HG03571 (cell line): ENCODE measurements at regions not wholly inside any gene's neighbourhood (a gene's known extent, or its start where the extent isn't known, plus 50 kb on each side); places are given as distances from the start of the nearest gene placed in this dataset.

ENCODE experiments used
- ATAC-seq: cut with Tn5 transposase; IDR thresholded peaks from one replicate; pipeline ENCODE4 v1.9.1; 2021; ENCODE audit not compliant: unreplicated experiment

DNA sequence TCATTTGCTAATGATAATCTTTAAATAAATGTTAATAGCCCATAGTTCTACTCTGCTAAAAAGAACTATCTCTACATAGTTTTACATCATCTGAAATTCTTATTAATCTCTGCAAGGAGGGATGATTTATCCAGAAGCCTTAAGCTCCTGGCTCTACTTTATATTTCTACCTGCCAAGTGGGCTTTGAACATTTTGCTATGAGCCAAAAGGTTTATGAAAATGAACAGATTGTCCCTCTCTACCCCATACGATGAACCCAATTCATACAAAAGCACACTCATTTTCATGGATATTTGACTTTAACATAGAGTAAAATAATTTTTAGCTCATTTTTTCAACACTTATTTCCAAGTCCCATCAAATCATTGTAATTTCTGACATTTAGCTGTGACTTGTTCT is 611.0 kb downstream of the NSUN3 start:
- no peak for ATAC-seq

DNA sequence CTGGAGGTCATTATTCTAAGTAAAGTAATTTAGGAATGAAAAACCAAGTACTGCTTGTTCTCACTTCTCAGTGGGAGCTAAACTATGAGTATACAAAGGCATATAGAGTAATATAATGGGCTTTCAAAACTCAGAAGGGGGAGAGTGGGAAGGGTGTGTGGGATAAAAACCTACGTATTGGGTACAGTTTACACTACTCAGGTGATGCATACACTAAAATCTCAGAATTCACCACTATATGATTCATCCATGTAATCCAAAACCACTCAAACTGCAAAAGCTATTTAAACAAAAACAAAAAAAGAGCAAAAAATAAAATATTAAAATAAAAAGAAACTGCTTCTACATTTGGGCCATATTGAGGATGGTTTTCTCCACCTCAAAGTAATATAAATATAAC is 623.3 kb downstream of the NSUN3 start:
- ATAC-seq: no peak

DNA sequence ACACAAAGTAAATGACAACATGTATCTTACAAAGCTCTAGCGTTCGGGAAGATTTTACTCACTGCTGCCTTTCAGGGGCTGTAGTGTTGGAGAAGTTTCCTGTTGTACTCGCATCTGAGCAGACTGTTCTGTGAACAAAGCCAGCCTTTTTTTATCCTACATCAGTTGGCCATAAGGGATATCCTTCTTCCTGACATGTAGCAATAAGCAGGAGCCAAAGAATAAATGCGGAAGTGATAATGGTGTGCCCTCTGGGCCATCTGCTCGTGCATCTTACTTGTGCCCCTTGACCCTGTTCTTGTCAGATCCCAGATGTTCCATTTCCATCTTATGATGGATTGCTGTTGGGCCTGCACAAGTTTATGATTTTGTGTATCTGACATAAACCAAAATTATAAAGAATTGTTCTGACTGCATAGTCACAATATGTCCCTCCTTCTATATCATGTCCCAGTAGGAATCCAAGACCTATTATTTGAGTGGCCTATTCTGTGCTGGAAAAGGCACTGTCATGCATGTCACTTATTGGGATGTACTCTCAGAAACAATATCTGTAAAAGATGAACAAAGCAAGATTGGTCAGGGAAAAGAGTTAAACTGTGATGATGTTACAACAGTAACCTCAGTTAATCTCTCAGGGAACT is 631.3 kb downstream of the NSUN3 start:
- no peak for ATAC-seq

DNA sequence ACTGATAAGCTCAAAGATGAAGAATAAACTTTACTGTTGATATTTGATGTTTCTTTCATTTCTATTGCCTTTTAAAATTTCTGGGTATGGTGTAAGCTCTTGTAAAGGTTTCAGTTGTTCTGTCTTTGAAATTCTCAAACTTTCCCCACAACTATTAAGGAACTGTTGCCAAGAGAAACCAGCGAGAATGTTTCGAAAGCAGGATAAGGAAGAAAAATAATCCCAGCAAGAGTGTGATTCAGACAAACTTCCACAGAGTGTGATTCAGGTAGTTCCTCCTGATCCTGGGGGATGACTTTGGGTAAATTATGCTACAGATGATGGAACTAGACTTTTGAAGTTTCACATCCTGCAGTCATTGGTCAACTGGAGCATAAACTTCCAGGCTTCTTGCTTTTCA is 632.0 kb downstream of the NSUN3 start:
- no peak for ATAC-seq

DNA sequence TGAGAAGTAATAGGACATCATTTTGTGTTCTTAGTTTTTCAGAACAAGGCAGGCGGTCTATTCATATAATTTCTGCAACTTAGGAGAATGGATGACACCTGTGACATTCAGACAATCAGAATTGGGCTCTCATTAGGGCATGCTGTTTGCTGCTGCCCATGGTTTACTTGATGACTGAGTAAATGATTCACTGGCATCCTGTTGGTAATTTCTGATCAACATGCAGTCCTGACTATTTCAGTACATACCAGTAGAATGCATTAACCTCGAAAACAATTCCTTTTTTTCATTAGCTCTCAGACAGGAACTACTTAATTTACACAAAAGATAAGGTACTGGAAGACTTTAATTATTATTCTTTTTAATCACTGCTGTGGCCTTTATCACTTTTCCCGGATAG is 641.6 kb downstream of the NSUN3 start:
- no peak for ATAC-seq

DNA sequence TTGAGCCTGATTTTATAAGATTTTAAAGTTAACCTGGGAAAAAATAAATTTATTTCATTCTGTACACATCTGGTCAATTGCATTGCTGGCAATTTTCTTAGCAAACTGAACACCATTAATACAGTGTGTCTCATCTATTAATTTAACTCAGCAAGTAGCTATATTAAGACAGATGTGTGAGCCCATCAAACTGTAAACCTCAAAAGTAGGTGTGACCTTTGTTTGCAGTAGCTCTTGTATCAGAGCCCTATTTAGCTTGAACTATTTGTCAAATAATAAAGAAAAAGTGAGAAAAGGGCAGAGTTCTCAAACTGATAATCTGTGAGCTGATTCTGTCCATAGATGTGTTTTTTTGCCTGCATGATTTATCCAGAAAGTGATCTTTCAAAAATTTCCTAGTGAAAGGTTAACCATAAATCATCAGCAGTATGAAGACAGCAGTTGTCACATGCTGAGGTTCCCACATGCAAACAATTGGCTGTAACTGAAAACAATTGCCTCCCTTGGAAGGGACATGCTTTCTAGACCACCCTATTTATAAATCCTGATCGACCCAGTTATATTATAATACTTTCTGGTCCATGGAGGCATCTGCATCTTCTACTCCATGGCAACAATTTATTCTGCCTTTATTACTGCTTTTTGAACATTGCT is 646.5 kb downstream of the NSUN3 start:
- no peak for ATAC-seq

DNA sequence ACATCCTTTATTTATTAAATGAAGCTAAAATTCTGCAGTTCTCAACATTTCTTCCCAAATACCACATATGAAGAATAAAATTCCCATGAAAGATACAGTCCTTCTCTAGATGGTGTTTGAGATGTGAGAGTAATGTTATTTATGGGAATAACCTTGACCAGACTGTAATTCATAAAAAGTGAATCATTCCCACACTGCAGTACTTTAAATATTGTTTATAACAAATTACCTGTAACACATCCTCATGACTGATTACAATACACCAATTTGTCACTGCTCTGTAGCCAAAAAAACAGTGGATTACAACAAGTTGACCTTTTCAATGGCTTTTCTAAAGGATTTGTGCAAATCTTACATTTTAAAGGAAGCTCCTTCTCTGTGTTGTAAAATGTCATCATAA is 651.3 kb downstream of the NSUN3 start:
- ATAC-seq: no peak

DNA sequence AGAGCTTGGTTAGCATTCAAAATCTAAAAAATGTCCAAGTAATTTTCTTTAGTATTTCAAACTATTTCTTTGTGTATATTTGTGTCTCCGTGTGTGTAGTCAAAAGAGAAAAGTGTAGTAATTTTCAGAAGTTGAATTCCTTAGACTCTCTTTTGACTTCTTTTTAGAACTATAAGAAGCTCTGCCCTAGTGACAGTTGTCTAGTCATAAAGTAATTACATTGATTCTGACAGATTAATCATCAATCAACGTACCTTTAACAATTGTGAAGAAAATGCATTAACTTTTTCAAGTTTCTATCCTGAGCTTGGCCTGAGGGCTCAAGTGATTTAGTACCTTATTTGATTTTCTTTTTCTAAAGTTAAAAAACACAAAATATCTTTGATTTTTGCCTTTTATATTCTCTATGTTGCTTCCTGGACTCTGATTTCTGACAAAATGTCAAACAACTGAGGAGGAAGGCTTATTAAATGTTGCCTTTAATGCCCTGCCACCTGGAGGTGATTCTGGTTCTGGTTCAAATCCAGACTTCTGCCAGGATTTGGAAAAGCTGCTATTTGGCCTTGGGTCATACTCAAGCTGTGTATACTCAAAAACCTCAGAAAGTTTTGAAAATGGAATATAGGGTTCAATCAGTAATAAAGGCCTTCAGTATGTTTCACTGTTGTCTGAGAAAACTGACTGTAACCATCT is 653.6 kb downstream of the NSUN3 start:
- ATAC-seq: no peak

DNA sequence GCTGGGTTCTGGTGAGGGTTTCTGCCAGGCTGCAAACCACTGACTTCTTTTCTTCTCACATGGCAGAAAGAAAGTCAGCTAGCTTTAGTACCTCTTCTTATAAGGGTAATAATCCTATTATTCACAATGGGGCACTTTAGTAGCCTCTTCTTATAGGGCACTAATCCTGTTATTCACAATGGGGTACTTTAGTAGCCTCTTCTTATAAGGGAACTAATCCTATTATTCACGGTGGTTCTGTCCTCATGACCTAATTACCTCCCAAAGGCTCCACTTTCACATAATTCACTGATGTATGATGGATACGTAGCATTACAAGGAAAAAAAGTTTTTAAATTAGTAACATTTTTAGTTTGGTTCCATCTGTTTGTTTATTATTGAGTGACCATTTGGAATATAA is 671.3 kb downstream of the NSUN3 start:
- no peak for ATAC-seq

DNA sequence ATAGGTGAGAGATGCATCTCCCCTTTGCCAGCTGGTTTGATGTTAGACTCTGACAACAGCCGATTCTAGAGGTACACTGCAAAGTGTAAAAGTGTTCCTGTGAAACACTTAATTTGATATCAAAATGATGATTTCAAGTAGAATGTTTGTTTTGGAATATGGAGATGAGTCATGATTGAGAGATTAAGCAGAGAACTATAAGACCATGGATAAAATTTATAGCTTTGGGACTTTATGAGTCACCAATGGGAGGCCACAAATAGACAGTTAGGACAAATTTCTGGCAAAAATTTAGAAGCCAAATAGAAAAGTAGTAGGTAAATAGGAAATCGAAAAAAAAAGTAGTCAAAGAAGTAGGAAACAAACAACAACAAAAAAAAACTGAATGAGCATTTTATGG is 672.5 kb downstream of the NSUN3 start:
- ATAC-seq: no peak

DNA sequence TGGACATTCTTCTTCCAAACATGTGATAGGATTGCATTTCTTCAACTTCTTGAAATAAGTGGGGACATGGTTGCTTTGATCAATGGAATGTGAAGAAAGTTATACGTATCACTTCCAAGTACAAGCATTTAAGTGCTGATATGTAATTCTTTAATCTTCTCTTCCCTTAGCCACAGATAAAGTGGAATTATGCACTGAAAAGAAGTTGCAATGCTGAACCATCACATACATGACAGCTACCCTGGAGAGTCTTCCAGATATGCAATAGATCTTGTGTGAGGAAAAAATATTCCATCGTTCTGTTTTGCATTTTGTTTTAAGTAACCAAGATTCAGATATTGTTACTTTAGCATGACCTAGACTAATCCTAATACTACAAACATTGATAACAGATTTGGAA is 674.3 kb downstream of the NSUN3 start:
- no peak for ATAC-seq

DNA sequence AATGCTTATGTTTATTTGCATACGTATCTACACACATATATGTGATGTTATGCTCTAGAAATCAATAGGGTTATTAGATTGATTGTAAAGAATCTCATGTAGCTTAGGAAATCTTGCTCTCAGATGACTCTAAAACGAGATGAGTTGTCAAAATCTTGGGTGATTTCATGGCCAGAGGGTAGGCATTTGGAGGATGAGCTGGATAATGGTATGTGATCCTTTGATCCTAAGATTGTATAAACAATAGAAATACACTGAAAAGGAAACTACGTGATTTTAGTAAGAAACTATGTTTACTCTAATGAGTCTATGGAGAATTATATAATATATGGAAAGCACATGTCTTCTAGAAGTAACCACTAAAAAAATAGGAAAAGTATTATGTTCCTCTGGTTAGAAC is 676.6 kb downstream of the NSUN3 start:
- no peak for ATAC-seq

DNA sequence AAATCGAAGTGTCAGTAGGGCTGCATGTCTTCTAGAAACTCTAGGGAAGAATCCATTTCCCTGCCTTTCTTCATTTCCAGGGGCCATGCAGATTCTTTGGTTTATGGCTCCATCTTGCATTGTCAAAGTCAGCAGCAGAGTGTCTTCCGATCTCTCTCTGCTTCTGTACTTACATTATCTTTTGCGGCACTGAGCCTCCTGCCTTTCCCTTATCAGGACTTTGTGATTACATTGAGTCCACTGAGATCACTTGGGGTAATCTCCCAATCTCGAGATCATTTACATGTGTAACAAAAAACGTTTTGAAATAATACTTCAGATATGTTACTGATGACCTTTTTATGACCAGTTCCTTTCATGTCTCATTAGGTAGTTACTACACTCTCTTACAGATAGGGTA is 695.9 kb downstream of the NSUN3 start:
- no peak for ATAC-seq

DNA sequence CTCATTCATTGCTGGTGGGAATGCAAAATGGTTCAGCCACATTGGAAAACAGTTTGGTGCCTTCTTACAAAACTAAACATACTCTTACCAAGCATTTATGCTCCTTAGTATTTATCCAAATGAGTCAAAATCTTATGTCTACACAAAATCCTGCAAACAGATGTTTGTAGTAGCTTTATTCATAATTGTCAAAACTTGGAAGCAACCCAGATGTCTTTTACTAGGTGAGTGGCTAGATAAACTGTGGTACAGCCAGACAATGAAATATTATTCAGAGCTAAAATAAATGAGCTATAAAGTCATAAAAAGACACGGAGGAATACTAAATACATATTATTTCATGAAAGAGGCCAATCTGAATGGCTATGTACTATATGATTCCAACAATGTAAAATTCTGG is 709.5 kb downstream of the NSUN3 start:
- no peak for ATAC-seq

DNA sequence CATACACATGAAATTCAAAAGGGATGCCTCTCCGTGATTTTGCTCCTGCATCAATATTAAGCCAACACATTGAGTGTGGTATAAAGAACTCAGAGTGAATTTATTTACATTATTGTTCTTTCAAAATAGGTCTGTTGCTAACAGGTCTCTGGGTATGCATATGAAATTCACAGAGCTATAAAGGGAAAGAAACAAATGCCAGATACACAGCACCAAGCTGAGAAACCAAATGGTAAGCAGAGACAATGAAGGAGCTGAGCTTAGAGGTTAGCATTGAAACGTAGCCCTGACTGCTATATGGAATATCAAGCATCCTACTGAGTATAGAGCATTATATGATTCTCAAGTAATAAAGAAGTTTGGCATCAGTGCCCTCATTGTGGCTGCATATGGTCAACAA is 712.9 kb downstream of the NSUN3 start:
- no peak for ATAC-seq

DNA sequence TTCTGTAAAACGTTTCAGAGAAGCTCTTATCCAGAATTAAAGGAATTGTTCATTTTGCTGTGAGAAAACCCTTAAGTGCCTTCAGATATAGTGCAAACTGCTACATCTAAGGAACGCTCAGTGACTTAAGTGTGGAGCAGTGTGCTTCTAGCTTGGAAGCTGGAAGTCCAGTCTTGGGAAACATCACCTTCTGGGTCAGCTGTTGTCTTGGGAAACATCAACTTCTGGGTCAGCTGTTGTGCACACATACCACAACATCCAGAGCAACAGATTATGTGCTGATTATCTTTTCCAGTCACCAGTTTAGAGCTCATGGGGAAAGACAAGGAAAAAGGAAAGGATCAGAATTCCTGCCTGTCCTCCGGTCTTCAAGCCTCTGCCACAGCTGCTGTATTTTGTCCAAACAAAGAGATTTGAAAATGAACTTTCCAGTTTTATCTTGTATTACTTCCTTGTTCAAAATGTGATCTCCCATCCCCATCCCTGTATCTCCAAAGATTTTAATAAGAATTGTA is 713.6 kb downstream of the NSUN3 start:
- ATAC-seq: no peak

DNA sequence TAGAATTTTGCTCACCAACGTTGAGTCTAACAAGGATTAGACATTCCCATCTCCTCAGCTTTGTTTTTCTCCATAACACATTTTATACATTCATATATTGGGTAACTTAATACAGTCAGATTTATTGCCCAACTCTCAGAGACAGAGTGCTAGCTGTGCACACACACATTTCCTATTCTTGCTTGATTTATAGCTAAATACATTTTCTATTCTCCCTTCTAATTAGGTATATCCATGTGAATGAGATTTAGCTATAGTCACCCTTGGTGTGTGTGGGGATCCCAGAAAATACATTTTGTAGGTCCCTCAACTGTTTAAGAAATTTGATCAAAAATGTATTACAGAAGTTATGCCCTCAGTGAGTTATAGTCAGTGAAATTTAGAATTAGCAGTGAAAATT is 715.4 kb downstream of the NSUN3 start:
- no peak for ATAC-seq

DNA sequence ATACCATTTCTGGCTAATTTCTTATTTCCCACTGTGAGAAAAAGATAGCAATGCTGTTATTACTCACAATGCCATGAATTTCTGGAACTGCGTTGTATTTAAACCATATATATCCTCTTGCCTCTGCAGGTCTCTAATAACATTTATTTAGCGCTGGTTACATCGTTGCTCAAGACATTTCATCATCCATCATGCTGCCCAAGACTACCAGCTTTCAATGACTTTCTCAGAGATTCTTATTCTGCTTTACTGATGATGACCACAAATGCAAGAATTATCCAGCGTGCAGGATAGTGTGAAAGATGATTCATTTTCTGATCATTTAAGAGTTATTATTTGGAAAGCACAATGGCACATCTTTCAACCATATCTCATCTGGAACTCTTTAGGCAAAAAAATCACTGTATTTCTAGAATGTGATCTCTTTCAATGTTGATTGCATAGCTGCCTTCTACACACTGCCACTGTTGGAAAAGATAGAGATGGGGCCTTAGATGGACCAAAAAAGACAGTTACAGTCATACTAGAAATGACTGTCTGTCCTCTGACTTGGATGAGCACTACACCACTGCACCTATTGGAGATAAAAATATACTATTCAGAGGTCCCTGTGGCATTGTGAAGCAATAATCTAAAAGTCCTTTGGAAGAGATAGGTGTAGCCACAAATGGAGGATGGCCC is 716.1 kb downstream of the NSUN3 start:
- no peak for ATAC-seq

DNA sequence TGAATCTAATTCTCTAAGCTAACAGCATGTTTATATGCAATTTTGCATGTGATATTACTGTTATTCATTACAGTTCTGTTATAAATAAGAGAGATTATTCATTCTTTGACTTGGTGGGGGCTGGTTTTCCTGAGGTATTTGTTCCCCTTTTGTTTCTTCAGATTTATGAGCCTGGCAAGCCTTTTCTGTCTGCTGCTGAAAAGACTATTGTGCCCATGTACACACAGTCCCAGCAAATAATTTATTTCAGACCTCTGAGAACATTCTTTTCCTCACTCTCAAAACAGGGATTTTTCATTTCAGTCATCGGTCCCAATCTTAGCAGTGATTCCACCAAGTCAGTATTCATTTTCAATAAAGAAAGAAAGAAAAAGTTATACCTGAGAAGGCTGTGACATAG is 716.8 kb downstream of the NSUN3 start:
- ATAC-seq: no peak

DNA sequence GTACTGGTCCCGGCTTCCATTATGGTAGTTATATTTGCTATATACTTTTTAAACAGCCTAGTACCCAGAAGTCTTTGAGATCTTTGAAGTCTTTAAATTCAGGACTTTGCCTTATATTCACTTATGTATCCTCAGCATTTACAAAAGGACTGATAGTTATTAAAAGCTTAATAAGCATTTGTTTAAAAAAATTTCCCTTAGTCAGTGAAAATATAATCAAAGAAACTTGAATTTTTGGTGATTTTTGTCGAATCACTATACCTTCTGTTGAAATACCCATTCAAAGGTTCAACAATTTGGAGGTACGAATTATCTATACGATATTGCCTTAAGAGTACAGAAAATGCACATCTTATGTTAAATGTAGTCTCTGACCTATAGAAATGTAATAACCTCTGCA is 721.4 kb downstream of the NSUN3 start:
- ATAC-seq: no peak

DNA sequence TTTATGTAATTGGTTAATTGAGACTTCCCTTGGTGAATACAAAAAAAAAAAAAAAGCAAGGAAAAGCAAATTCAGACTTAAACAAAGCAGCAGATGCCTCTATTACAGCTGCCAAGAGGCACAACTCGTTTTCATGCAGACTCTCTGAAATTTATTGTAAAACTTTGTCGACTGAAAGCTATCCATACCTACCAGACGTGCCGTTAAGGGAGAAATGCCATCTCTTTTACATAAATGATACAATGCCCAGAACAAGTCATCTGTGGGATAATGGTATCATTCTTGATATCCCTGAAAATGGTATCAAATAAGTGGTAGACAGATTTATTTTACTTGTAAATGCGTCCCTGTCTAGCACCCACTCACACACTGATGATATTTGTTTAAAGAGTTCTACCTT is 724.2 kb downstream of the NSUN3 start:
- no peak for ATAC-seq

DNA sequence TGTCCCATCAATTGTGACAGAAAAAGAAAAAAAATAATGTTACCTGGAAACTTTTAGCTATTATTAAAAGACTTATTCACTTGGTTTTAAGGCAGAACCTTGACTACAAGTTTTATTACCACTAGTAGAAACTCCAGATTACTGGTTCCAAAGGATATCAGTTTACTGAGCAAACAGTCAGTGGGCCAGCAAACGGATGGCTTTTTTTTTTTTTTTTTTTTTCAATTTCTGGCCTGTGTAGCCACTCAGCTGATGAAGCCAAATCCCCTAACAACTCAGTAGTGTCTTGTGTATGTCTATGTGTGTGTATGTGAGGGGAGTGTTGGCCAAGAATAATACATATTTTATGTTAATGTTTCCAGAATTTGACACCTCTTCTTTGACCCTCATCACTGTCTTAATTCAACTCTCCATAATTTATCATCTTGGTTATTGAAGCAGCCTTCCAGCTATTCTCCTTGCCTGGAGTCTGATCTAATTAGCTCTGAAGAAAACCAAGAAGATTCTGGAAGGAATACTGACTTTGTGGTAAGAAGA is 724.9 kb downstream of the NSUN3 start:
- no peak for ATAC-seq
